GM18498 (cell line): ENCODE measurements at regions not wholly inside any gene's neighbourhood (a gene's known extent, or its start where the extent isn't known, plus 50 kb on each side); places are given as distances from the start of the nearest gene placed in this dataset.

Experiments
- ATAC-seq: cut with Tn5 transposase; IDR thresholded peaks from one replicate; pipeline ENCODE4 v1.9.1; 2021; ENCODE audit warnings: mild to moderate bottlenecking, moderate library complexity; ENCODE audit not compliant: unreplicated experiment

- ATAC-seq, result no peak
Measured at GRCh38 chr12:40172879-40173278, 51.9 kb upstream of the LRRK2 start.

- no peak for ATAC-seq
Measured at GRCh38 chr12:40171501-40171900, 53.3 kb upstream of the LRRK2 start.

GRCh38 chr12:40171066-40171465, 53.7 kb upstream of the LRRK2 start:
- ATAC-seq, result no peak

GRCh38 chr12:40170593-40170992, 54.2 kb upstream of the LRRK2 start:
- no peak for ATAC-seq

- peak; percentile 97 for ATAC-seq
Measured at GRCh38 chr12:40168868-40169267, 55.9 kb upstream of the LRRK2 start.

- ATAC-seq, result peak; percentile 42
Measured at GRCh38 chr12:40168419-40168818, 56.4 kb upstream of the LRRK2 start.

GRCh38 chr12:40168001-40168400, 56.8 kb upstream of the LRRK2 start:
- peak; percentile 55 for ATAC-seq

- ATAC-seq, result no peak
Measured at GRCh38 chr12:40165179-40165578, 59.3 kb upstream of the SLC2A13 start.

GRCh38 chr12:40164034-40164433, 58.2 kb upstream of the SLC2A13 start:
- no peak for ATAC-seq

- no peak for ATAC-seq
Measured at GRCh38 chr12:40162033-40162432, 56.2 kb upstream of the SLC2A13 start.

- peak; percentile 51 for ATAC-seq
Measured at GRCh38 chr12:40158592-40159111, 52.8 kb upstream of the SLC2A13 start.

GRCh38 chr12:40157336-40157735, 51.5 kb upstream of the SLC2A13 start:
- ATAC-seq, result no peak

GRCh38 chr12:40156021-40156764, 50.3 kb upstream of the SLC2A13 start:
- peak; percentile 53 for ATAC-seq
